Activated CD8-positive, alpha-beta T cell treated with anti-CD3 and anti-CD28 coated beads for 36 hours (primary cell): ENCODE measurements at regions not wholly inside any gene's neighbourhood (a gene's known extent, or its start where the extent isn't known, plus 50 kb on each side); places are given as distances from the start of the nearest gene placed in this dataset.
"Not testable (repeated sequence)": the region's sequence is repeated elsewhere in the genome, so short reads cannot be mapped to it uniquely, and the experiment has no call there.

Source experiments
- ATAC-seq: fragments of 200-7000 bp; cut with Tn5 transposase; one replicate; pipeline ENCODE4 v1.10.0; 2021; ENCODE audit warnings: mild to moderate bottlenecking, moderate library complexity
- CTCF ChIA-PET: fragments of 350-600 bp; sonication (Branson Sonifier 250); formaldehyde crosslinking; loops from one replicate; lab custom pipeline; 2021; ENCODE audit warnings: antibody characterized with exemption; lab: Charles Lee
- POLR2A ChIA-PET: fragments of 350-600 bp; sonication (Branson Sonifier 250); formaldehyde crosslinking; loops from one replicate; lab custom pipeline; 2021; ENCODE audit warnings: antibody characterized with exemption; lab: Charles Lee
- DNase-seq: peaks from one replicate; pipeline ENCODE4 v3.0.0-alpha.2; 2020
- H3K27ac Mint-ChIP-seq: one replicate; pipeline ENCODE4 v1.8.0; 2021; ENCODE audit warnings: mild to moderate bottlenecking, mixed read lengths
- H3K27me3 Mint-ChIP-seq: one replicate; pipeline ENCODE4 v1.8.0; 2021; ENCODE audit warnings: mixed read lengths
- H3K36me3 Mint-ChIP-seq: one replicate; pipeline ENCODE4 v1.8.0; 2021; ENCODE audit warnings: low read depth, mixed read lengths
- H3K4me1 Mint-ChIP-seq: one replicate; pipeline ENCODE4 v1.8.0; 2021; ENCODE audit warnings: low read depth, mixed read lengths
- H3K4me3 Mint-ChIP-seq: one replicate; pipeline ENCODE4 v1.8.0; 2021; ENCODE audit warnings: mild to moderate bottlenecking, moderate library complexity, mixed read lengths
- H3K9me3 Mint-ChIP-seq: one replicate; pipeline ENCODE4 v1.8.0; 2021; ENCODE audit warnings: mixed read lengths
- intact Hi-C: fragments of 100-400 bp; cut with micrococcal nuclease; formaldehyde crosslinking; loops from one replicate; pipeline ENCODE4 v1.10.0; 2022
- TF ChIP-seq, protein P1 (sequence below): fragments of 200-600 bp; IDR thresholded peaks from one replicate; pipeline ENCODE4 v1.8.0; 2022; ENCODE audit warnings: antibody characterized with exemption, mild to moderate bottlenecking

DNA sequence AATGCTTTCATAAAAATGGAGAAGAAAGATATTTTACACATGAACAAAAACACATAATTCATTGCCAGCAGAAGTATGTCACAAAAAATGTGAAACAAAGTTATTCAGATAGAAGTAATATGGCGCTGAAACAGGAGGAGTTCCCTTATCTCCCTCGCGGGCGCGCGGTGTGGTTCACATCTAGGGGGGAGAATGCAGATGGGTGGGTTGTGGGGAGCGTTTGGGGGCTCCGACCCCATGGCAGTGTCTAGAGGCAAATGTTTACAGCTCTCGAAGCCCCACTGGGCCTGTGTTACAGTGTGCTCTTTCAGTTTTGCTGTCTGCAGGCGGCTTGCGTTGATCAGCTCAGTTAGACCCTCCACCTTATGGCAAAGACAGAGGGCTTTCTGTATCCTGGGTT is 297.5 kb downstream of the CGGBP1 start:
- no peaks in the 10 kb centered on the region for H3K27me3 Mint-ChIP-seq
- CTCF ChIA-PET = no interaction called here
- H3K27ac Mint-ChIP-seq = no peak overlapping the region
- DNase-seq (no peak), ATAC-seq (no peak)
- no peaks in the 10 kb centered on the region for H3K36me3 Mint-ChIP-seq
- intact Hi-C loops = no loop called here
- TF ChIP-seq, protein P1, sequence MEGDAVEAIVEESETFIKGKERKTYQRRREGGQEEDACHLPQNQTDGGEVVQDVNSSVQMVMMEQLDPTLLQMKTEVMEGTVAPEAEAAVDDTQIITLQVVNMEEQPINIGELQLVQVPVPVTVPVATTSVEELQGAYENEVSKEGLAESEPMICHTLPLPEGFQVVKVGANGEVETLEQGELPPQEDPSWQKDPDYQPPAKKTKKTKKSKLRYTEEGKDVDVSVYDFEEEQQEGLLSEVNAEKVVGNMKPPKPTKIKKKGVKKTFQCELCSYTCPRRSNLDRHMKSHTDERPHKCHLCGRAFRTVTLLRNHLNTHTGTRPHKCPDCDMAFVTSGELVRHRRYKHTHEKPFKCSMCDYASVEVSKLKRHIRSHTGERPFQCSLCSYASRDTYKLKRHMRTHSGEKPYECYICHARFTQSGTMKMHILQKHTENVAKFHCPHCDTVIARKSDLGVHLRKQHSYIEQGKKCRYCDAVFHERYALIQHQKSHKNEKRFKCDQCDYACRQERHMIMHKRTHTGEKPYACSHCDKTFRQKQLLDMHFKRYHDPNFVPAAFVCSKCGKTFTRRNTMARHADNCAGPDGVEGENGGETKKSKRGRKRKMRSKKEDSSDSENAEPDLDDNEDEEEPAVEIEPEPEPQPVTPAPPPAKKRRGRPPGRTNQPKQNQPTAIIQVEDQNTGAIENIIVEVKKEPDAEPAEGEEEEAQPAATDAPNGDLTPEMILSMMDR = no peak
- no peak overlapping the region for H3K4me3 Mint-ChIP-seq
- no peaks in the 10 kb centered on the region for H3K4me1 Mint-ChIP-seq
- POLR2A ChIA-PET = no interaction called here
- no peaks in the 10 kb centered on the region for H3K9me3 Mint-ChIP-seq

DNA sequence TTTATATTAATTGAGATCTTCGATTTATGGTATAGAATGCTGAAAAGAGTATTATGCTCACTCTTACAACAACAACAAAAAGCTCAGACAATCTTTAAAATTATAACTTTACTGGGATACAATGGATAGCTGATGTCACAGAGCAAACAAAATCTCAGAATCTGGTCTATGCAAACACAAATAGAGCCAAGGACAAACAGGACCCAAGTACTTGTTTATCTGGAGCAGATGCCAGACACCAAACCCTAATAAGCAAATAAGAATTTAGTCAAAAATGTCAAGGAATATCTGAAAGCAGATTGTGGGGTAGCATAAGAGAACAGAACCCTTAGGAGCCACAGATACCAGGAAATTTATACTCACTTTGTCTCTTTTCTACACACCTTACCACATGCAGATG is 302.2 kb downstream of the CGGBP1 start:
- ChIA-PET CTCF (interaction anchor here (1.3 to 2.7 kb wide), 2 partner anchors 15 to 423 kb away, joined by 3 to 7 read pairs; no protein-coding TSS in a partner anchor), POLR2A (no interaction called here)
- Mint-ChIP-seq H3K27me3 (no peaks in the 10 kb centered on the region), H3K4me1 (no peaks in the 10 kb centered on the region), H3K9me3 (peaks cover 2% of the 10 kb centered on the region), H3K27ac (no peak overlapping the region), H3K4me3 (no peak overlapping the region), H3K36me3 (no peaks in the 10 kb centered on the region)
- no peak for DNase-seq
- TF ChIP-seq, protein P1 = no peak
- intact Hi-C loops = no loop called here
- ATAC-seq = no peak

DNA sequence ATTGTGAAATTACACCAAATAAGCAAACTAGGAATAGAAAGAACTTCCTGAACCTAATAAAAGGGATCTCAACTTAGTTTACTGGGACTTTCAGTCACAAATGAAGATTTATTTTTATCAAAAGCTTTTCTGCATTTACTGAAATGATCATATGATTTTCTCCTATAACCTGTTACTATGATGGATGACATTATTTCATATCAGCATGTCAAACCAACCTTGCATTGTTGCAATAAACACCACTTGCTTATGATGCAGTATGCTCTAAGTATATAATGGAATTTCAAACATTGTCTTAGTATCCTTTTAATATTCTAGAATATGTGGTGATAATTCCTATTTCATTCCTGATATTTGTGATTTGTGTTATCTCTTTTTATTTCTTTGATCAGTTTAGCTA is 303.0 kb downstream of the CGGBP1 start:
- Mint-ChIP-seq H3K27me3 (no peaks in the 10 kb centered on the region), H3K36me3 (no peaks in the 10 kb centered on the region), H3K4me1 (no peaks in the 10 kb centered on the region), H3K27ac (no peak overlapping the region), H3K4me3 (no peak overlapping the region), H3K9me3 (peaks cover 2% of the 10 kb centered on the region)
- DNase-seq = no peak
- POLR2A ChIA-PET = no interaction called here
- intact Hi-C loops = no loop called here
- CTCF ChIA-PET = interaction anchor here (2.7 kb wide), 1 partner anchor 16 kb away, joined by 7 read pairs; no protein-coding TSS in a partner anchor
- TF ChIP-seq, protein P1 = no peak
- no peak for ATAC-seq

DNA sequence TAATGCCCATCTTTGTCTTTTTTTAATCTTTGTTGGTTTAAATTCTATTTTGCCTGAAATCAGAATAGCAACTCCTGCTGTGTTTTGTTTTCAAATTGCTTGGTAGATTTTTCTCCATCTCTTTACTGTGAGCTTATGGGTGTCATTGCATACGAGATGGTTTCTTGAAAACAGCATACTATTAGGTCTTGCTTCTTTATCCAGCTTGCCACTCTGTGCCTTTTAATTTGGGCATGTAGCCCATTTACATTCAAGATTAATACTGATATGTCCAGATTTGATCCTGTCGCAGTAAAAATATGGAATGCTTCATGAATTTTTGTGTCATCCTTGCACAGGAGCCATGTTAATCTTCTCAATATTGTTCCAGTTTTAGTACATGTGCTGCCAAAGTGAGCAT is 316.6 kb downstream of the CGGBP1 start:
- ChIA-PET POLR2A (no interaction called here), CTCF (no interaction called here)
- TF ChIP-seq, protein P1 = no peak
- intact Hi-C loops = no loop called here
- H3K4me1 Mint-ChIP-seq = no peaks in the 10 kb centered on the region
- H3K27ac Mint-ChIP-seq = no peak overlapping the region
- peaks cover 15% of the 10 kb centered on the region for H3K9me3 Mint-ChIP-seq
- no peak overlapping the region for H3K4me3 Mint-ChIP-seq
- H3K36me3 Mint-ChIP-seq = no peaks in the 10 kb centered on the region
- peaks cover 2% of the 10 kb centered on the region for H3K27me3 Mint-ChIP-seq
- no peak for DNase-seq
- ATAC-seq = no peak

DNA sequence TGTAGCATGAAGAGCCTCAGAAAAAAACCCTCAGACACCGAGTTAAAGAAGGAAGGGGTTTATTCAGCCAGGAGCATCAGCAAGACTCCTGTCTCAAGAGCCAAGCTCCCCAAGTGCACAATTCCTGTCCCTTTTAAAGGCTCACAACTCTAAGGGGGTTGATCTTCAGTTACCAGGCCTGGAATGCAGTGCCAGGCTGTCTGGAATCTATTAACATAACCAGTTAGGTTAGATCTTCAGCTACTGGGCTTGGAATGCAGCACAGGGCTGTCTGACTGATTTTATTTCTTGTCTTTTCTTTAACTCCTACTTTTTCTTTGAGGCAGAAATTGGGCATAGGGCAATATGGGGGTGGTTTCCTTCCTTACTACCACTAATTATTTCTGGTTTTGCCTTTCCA is 317.9 kb downstream of the CGGBP1 start:
- ATAC-seq, H3K27ac Mint-ChIP-seq, DNase-seq, CTCF ChIA-PET, intact Hi-C loops, H3K27me3 Mint-ChIP-seq, H3K36me3 Mint-ChIP-seq, POLR2A ChIA-PET, H3K4me3 Mint-ChIP-seq, H3K4me1 Mint-ChIP-seq: not testable (repeated sequence)
- H3K9me3 Mint-ChIP-seq = peaks cover 15% of the 10 kb centered on the region

DNA sequence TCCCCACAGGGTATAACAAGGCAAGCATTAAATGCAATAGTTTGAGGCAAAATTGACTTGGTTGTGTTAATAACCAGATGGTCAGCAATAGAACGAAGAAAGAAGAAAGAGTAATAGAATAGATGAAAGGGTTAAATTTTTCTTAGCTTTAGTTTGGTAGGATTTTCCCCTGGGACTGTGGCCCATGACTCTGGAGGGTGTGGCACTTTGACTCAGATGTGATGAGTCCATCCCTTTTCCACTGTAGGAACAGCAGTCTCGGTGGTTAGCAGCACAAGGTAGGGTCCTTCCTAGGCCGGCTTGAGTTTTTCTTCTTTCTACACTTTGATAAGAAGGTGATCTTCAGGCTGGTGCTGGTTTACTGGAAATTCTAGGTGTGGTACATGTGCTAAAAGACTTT is 321.0 kb downstream of the CGGBP1 start:
- H3K4me1 Mint-ChIP-seq, intact Hi-C loops, H3K27ac Mint-ChIP-seq, POLR2A ChIA-PET, H3K4me3 Mint-ChIP-seq, CTCF ChIA-PET, H3K27me3 Mint-ChIP-seq, ATAC-seq, DNase-seq, H3K36me3 Mint-ChIP-seq: not testable (repeated sequence)
- peaks cover 15% of the 10 kb centered on the region for H3K9me3 Mint-ChIP-seq
